ENCODE measurements at regions not wholly inside any gene's neighbourhood (a gene's known extent, or its start where the extent isn't known, plus 50 kb on each side); places are given as distances from the start of the nearest gene placed in this dataset.

GRCh38 chr12:3989218-3989550 is 116.0 kb upstream of the PARP11 start:
- Mint-ChIP-seq H3K27me3 (no peaks in the 10 kb centered on the region), H3K27ac (peak overlapping the region; percentile 44), H3K4me3 (no peak overlapping the region), H3K9me3 (no peaks in the 10 kb centered on the region), H3K36me3 (no peaks in the 10 kb centered on the region), H3K4me1 (peaks cover 19% of the 10 kb centered on the region)
- no peak for ATAC-seq

- Mint-ChIP-seq H3K36me3 (no peaks in the 10 kb centered on the region), H3K27me3 (no peaks in the 10 kb centered on the region), H3K27ac (peak overlapping the region; percentile 44), H3K4me1 (peaks cover 19% of the 10 kb centered on the region), H3K4me3 (no peak overlapping the region), H3K9me3 (no peaks in the 10 kb centered on the region)
- ATAC-seq, result peak; percentile 94
Observed at GRCh38 chr12:3988519-3989217, 115.5 kb upstream of the PARP11 start.

GRCh38 chr12:3987571-3987970 is 114.4 kb upstream of the PARP11 start:
- no peaks in the 10 kb centered on the region for H3K27me3 Mint-ChIP-seq
- no peak overlapping the region for H3K27ac Mint-ChIP-seq
- no peak overlapping the region for H3K4me3 Mint-ChIP-seq
- H3K9me3 Mint-ChIP-seq, result no peaks in the 10 kb centered on the region
- peaks cover 19% of the 10 kb centered on the region for H3K4me1 Mint-ChIP-seq
- no peak for ATAC-seq
- peaks cover under 1% of the 10 kb centered on the region for H3K36me3 Mint-ChIP-seq

- Mint-ChIP-seq H3K27ac (no peak overlapping the region), H3K4me3 (no peak overlapping the region), H3K36me3 (peaks cover 6% of the 10 kb centered on the region), H3K9me3 (peaks cover 3% of the 10 kb centered on the region), H3K4me1 (peaks cover 9% of the 10 kb centered on the region), H3K27me3 (peaks cover 9% of the 10 kb centered on the region)
- ATAC-seq, result no peak
Observed at GRCh38 chr12:3980504-3981272, 107.5 kb upstream of the PARP11 start.

GRCh38 chr12:3977621-3978020 is 104.4 kb upstream of the PARP11 start:
- Mint-ChIP-seq H3K27me3 (peaks cover 9% of the 10 kb centered on the region), H3K4me1 (peaks cover 35% of the 10 kb centered on the region), H3K36me3 (peaks cover 6% of the 10 kb centered on the region), H3K27ac (no peak overlapping the region), H3K4me3 (no peak overlapping the region), H3K9me3 (peaks cover 3% of the 10 kb centered on the region)
- no peak for ATAC-seq

- Mint-ChIP-seq H3K36me3 (no peaks in the 10 kb centered on the region), H3K27ac (peak overlapping the region; percentile 69), H3K4me1 (peaks cover 42% of the 10 kb centered on the region), H3K27me3 (peaks cover 9% of the 10 kb centered on the region), H3K4me3 (no peak overlapping the region), H3K9me3 (no peaks in the 10 kb centered on the region)
- peak; percentile 77 for ATAC-seq
Observed at GRCh38 chr12:3976351-3976938, 103.2 kb upstream of the PARP11 start.

GRCh38 chr12:3975652-3976051 is 102.5 kb upstream of the PARP11 start:
- Mint-ChIP-seq H3K36me3 (no peaks in the 10 kb centered on the region), H3K27me3 (peaks cover 9% of the 10 kb centered on the region), H3K4me3 (no peak overlapping the region), H3K27ac (peak overlapping the region; percentile 69), H3K4me1 (peaks cover 42% of the 10 kb centered on the region), H3K9me3 (no peaks in the 10 kb centered on the region)
- no peak for ATAC-seq

- no peaks in the 10 kb centered on the region for H3K36me3 Mint-ChIP-seq
- H3K4me1 Mint-ChIP-seq, result peaks cover 42% of the 10 kb centered on the region
- no peaks in the 10 kb centered on the region for H3K9me3 Mint-ChIP-seq
- peaks cover 9% of the 10 kb centered on the region for H3K27me3 Mint-ChIP-seq
- no peak overlapping the region for H3K4me3 Mint-ChIP-seq
- ATAC-seq, result peak; percentile 63
- peak overlapping the region; percentile 71 for H3K27ac Mint-ChIP-seq
Observed at GRCh38 chr12:3974883-3975282, 101.7 kb upstream of the PARP11 start.

GRCh38 chr12:3973973-3974644 is 100.9 kb upstream of the PARP11 start:
- H3K36me3 Mint-ChIP-seq, result no peaks in the 10 kb centered on the region
- ATAC-seq, result peak; percentile 46
- H3K27me3 Mint-ChIP-seq, result peaks cover 9% of the 10 kb centered on the region
- H3K4me1 Mint-ChIP-seq, result peaks cover 42% of the 10 kb centered on the region
- no peaks in the 10 kb centered on the region for H3K9me3 Mint-ChIP-seq
- peak overlapping the region; percentile 71 for H3K27ac Mint-ChIP-seq
- H3K4me3 Mint-ChIP-seq, result peak overlapping the region; percentile 5

- peak overlapping the region; percentile 71 for H3K27ac Mint-ChIP-seq
- ATAC-seq, result no peak
- H3K27me3 Mint-ChIP-seq, result peaks cover 9% of the 10 kb centered on the region
Observed at GRCh38 chr12:3973269-3973884, 100.2 kb upstream of the PARP11 start.

GRCh38 chr12:3972576-3972975 is 99.4 kb upstream of the PARP11 start:
- Mint-ChIP-seq H3K27me3 (peaks cover 5% of the 10 kb centered on the region), H3K4me3 (no peak overlapping the region), H3K4me1 (peaks cover 42% of the 10 kb centered on the region), H3K27ac (no peak overlapping the region), H3K9me3 (no peaks in the 10 kb centered on the region), H3K36me3 (no peaks in the 10 kb centered on the region)
- ATAC-seq, result no peak

More at GRCh38 chr12:3973269-3973884, 100.2 kb upstream of the PARP11 start:
- H3K4me1 Mint-ChIP-seq, result peaks cover 42% of the 10 kb centered on the region
- no peaks in the 10 kb centered on the region for H3K9me3 Mint-ChIP-seq
- no peaks in the 10 kb centered on the region for H3K36me3 Mint-ChIP-seq
- no peak overlapping the region for H3K4me3 Mint-ChIP-seq

GRCh38 chr12:3968523-3968922 is 95.3 kb upstream of the PARP11 start:
- no peak for ATAC-seq
- no peak overlapping the region for H3K27ac Mint-ChIP-seq
- H3K4me1 Mint-ChIP-seq, result peaks cover 15% of the 10 kb centered on the region
- peaks cover 14% of the 10 kb centered on the region for H3K27me3 Mint-ChIP-seq
- no peaks in the 10 kb centered on the region for H3K36me3 Mint-ChIP-seq
- no peak overlapping the region for H3K4me3 Mint-ChIP-seq
- H3K9me3 Mint-ChIP-seq, result no peaks in the 10 kb centered on the region

GRCh38 chr12:3967556-3968160 is 94.5 kb upstream of the PARP11 start:
- peaks cover 10% of the 10 kb centered on the region for H3K4me1 Mint-ChIP-seq
- no peak for ATAC-seq
- no peak overlapping the region for H3K27ac Mint-ChIP-seq
- H3K27me3 Mint-ChIP-seq, result peaks cover 14% of the 10 kb centered on the region
- no peaks in the 10 kb centered on the region for H3K9me3 Mint-ChIP-seq
- no peak overlapping the region for H3K4me3 Mint-ChIP-seq
- H3K36me3 Mint-ChIP-seq, result no peaks in the 10 kb centered on the region

- Mint-ChIP-seq H3K27ac (no peak overlapping the region), H3K4me3 (no peak overlapping the region), H3K27me3 (peaks cover 14% of the 10 kb centered on the region), H3K36me3 (no peaks in the 10 kb centered on the region), H3K4me1 (peaks cover 5% of the 10 kb centered on the region), H3K9me3 (no peaks in the 10 kb centered on the region)
- ATAC-seq, result no peak
Observed at GRCh38 chr12:3966376-3966775, 93.2 kb upstream of the PARP11 start.

GRCh38 chr12:3965046-3965445 is 91.8 kb upstream of the PARP11 start:
- Mint-ChIP-seq H3K4me3 (no peak overlapping the region), H3K27ac (no peak overlapping the region), H3K4me1 (peaks cover 5% of the 10 kb centered on the region), H3K36me3 (no peaks in the 10 kb centered on the region), H3K9me3 (no peaks in the 10 kb centered on the region), H3K27me3 (peaks cover 22% of the 10 kb centered on the region)
- ATAC-seq, result no peak

Data from stimulated activated memory B cell treated with anti-CD40 and anti-IgM and Interleukin-4, amounts not matched to agents 10 μg/mL and 1 μg/mL and 100 μg/mL, for 72 hours (primary cell).